Liver (tissue), 7 donors: ENCODE measurements at regions not wholly inside any gene's neighbourhood (a gene's known extent, or its start where the extent isn't known, plus 50 kb on each side); places are given as distances from the start of the nearest gene placed in this dataset.

Experiments
- DNase-seq: peaks from one replicate; pipeline ENCODE4 v3.0.0-alpha.2; 2017; ENCODE audit warnings: low spot score
- H3K27ac ChIP-seq, 2 donors: one replicate each; pipeline ENCODE4 v1.7.0; 2013; ENCODE audit warnings: inconsistent platforms in 2 of 2, low read length in 2 of 2, control low read depth in 1 of 2, low read depth in 1 of 2, mild to moderate bottlenecking in 1 of 2
- H3K27me3 ChIP-seq, 4 donors: one replicate each; pipeline versions ENCODE4 v1.6.1 to v1.7.0; 2013; ENCODE audit warnings: low read length in 3 of 4, inconsistent platforms in 1 of 4, mild to moderate bottlenecking in 1 of 4, moderate library complexity in 1 of 4; ENCODE audit not compliant: control insufficient read depth in 4 of 4, insufficient read depth in 4 of 4
- H3K36me3 ChIP-seq, 4 donors: one replicate each; pipeline versions ENCODE4 v1.6.1 to v1.7.0; 2013; ENCODE audit warnings: low read length in 3 of 4, mild to moderate bottlenecking in 3 of 4, low read depth in 1 of 4, moderate library complexity in 1 of 4; ENCODE audit not compliant: control insufficient read depth in 4 of 4, insufficient read depth in 3 of 4
- H3K4me1 ChIP-seq, 4 donors: one replicate each; pipeline versions ENCODE4 v1.6.1 to v1.7.0; 2013; ENCODE audit warnings: low read length in 3 of 4, mild to moderate bottlenecking in 3 of 4, moderate library complexity in 1 of 4; ENCODE audit not compliant: control insufficient read depth in 4 of 4, insufficient read depth in 4 of 4
- H3K4me3 ChIP-seq, 3 donors: one replicate each; pipeline versions ENCODE4 v1.6.1 to v1.7.0; 2013; ENCODE audit warnings: low read length in 3 of 3, control low read depth in 1 of 3, low read depth in 1 of 3, mild to moderate bottlenecking in 1 of 3
- H3K9ac ChIP-seq, 2 donors: one replicate each; pipeline ENCODE4 v1.7.0; 2013; ENCODE audit warnings: low read length in 2 of 2, mild to moderate bottlenecking in 2 of 2, moderate library complexity in 2 of 2, control low read depth in 1 of 2, low read depth in 1 of 2
- H3K9me3 ChIP-seq, 4 donors: one replicate each; pipeline versions ENCODE4 v1.6.1 to v1.7.0; 2013; ENCODE audit warnings: low read length in 3 of 4; ENCODE audit not compliant: control insufficient read depth in 4 of 4
- ATF3 ChIP-seq: IDR thresholded peaks from 2 replicates; pipeline ENCODE4 v1.6.1; 2016; ENCODE audit warnings: antibody characterized with exemption
- EGR1 ChIP-seq, 2 donors: IDR thresholded peaks; 2 replicates each; pipeline ENCODE4 v1.6.1; 2016 to 2018; ENCODE audit warnings: antibody characterized with exemption in 2 of 2, low read depth in 2 of 2
- FOXA1 ChIP-seq: IDR thresholded peaks from 2 replicates; pipeline ENCODE4 v1.6.1; 2016; ENCODE audit warnings: antibody characterized with exemption
- GABPA ChIP-seq, 2 donors: IDR thresholded peaks in 1 of 2; conservative IDR thresholded peaks in 1 of 2; 2 replicates each; pipeline ENCODE4 v1.6.1; 2016; ENCODE audit warnings: antibody characterized with exemption in 2 of 2, mild to moderate bottlenecking in 1 of 2, moderate library complexity in 1 of 2
- HNF4A ChIP-seq, 2 donors: conservative IDR thresholded peaks; 2 replicates each; pipeline ENCODE4 v1.6.1; 2016; ENCODE audit warnings: antibody characterized with exemption in 2 of 2, mild to moderate bottlenecking in 2 of 2
- HNF4G ChIP-seq: IDR thresholded peaks from 2 replicates; pipeline ENCODE4 v1.6.1; 2016; ENCODE audit warnings: antibody characterized with exemption
- JUND ChIP-seq, 2 donors: IDR thresholded peaks; 2 replicates each; pipeline ENCODE4 v1.6.1; 2016; ENCODE audit warnings: antibody characterized with exemption in 2 of 2
- MAX ChIP-seq: IDR thresholded peaks from 2 replicates; pipeline ENCODE4 v1.6.1; 2016; ENCODE audit warnings: antibody characterized with exemption
- NR2F2 ChIP-seq: IDR thresholded peaks from 2 replicates; pipeline ENCODE4 v1.6.1; 2016; ENCODE audit warnings: antibody characterized with exemption
- RAD21 ChIP-seq, 2 donors: IDR thresholded peaks; 2 replicates each; pipeline ENCODE4 v1.6.1; 2016; ENCODE audit warnings: antibody characterized with exemption in 2 of 2, mild to moderate bottlenecking in 2 of 2
- REST ChIP-seq: IDR thresholded peaks from 2 replicates; pipeline ENCODE4 v1.6.1; 2016; ENCODE audit warnings: antibody characterized with exemption, mild to moderate bottlenecking
- RXRA ChIP-seq, 2 donors: IDR thresholded peaks; 2 replicates each; pipeline ENCODE4 v1.6.1; 2017 to 2018; ENCODE audit warnings: antibody characterized with exemption in 2 of 2, mild to moderate bottlenecking in 1 of 2
- SP1 ChIP-seq: IDR thresholded peaks from 2 replicates; pipeline ENCODE4 v1.6.1; 2018; ENCODE audit warnings: antibody characterized with exemption, mild to moderate bottlenecking
- TAF1 ChIP-seq: conservative IDR thresholded peaks from 2 replicates; pipeline ENCODE4 v1.6.1; 2016; ENCODE audit warnings: antibody characterized with exemption, mild to moderate bottlenecking
- YY1 ChIP-seq: IDR thresholded peaks from 2 replicates; pipeline ENCODE4 v1.6.1; 2016; ENCODE audit warnings: antibody characterized with exemption, mild to moderate bottlenecking
- ZBTB33 ChIP-seq: IDR thresholded peaks from 2 replicates; pipeline ENCODE4 v1.6.1; 2016; ENCODE audit warnings: antibody characterized with exemption
- WGBS: extraction: QIAGEN DNeasy Blood & Tissue Kit; methylation state at CpG from one replicate; pipeline ENCODE4 v1.1.7; 2013; 5-methylcytosine and 5-hydroxymethylcytosine counted together
- donor health status: healthy.
- donor health status: healthy.
- donor health status: healthy.
- donor health status: healthy.

- no peak for TF ChIP-seq HNF4G
- no peak for TF ChIP-seq YY1
Observed at GRCh38 chr20:40225596-40225995, 463.4 kb downstream of the MAFB start (continued).

GRCh38 chr20:40223810-40224209 lies 465.2 kb downstream of the MAFB start:
- no peak for DNase-seq
- H3K4me1 ChIP-seq = no peaks in the 10 kb centered on the region
- H3K4me3 ChIP-seq = no peak overlapping the region
- TF ChIP-seq ZBTB33 (no peak), HNF4G (no peak), REST (no peak), RXRA (IDR thresholded peaks at IDR 0.05) (no peak)
- H3K27ac ChIP-seq = no peak overlapping the region
- H3K36me3 ChIP-seq = no peaks in the 10 kb centered on the region
- H3K9me3 ChIP-seq = no peaks in the 10 kb centered on the region
- no peak overlapping the region for H3K9ac ChIP-seq
- WGBS = 82% methylated on average over 3 of the region's 3 CpGs
- no peaks in the 10 kb centered on the region for H3K27me3 ChIP-seq

GRCh38 chr20:40218971-40219370 lies 470.1 kb downstream of the MAFB start:
- Histone ChIP-seq H3K4me3 (no peak overlapping the region), H3K9me3 (no peaks in the 10 kb centered on the region), H3K27ac (no peak overlapping the region), H3K9ac (no peak overlapping the region), H3K4me1 (no peaks in the 10 kb centered on the region), H3K36me3 (no peaks in the 10 kb centered on the region), H3K27me3 (no peaks in the 10 kb centered on the region)
- TF ChIP-seq RAD21 (IDR thresholded peaks at IDR 0.05) = no peak
- TF ChIP-seq REST = no peak
- no peak for TF ChIP-seq MAX
- TF ChIP-seq SP1 = no peak
- no peak for TF ChIP-seq RXRA (IDR thresholded peaks at IDR 0.05)
- TF ChIP-seq JUND (IDR thresholded peaks at IDR 0.05) = no peak
- TF ChIP-seq NR2F2 = no peak
- no peak for TF ChIP-seq HNF4G
- no peak for TF ChIP-seq TAF1
- no peak for TF ChIP-seq YY1
- no peak for TF ChIP-seq ATF3
- TF ChIP-seq FOXA1 = no peak
- no peak for TF ChIP-seq HNF4A (conservative IDR thresholded peaks at IDR 0.05)
- TF ChIP-seq GABPA (IDR thresholded peaks at IDR 0.05 in 1 of 2, conservative IDR thresholded peaks at IDR 0.05 in 1 of 2) = no peak
- no peak for TF ChIP-seq EGR1 (IDR thresholded peaks at IDR 0.05; ENCODE audit: low read depth in 2 of 2)
- TF ChIP-seq ZBTB33 = no peak
- WGBS = 62% methylated on average over 2 of the region's 2 CpGs
- no peak for DNase-seq
